NCI-H1417 (cell line): ENCODE measurements at regions not wholly inside any gene's neighbourhood (a gene's known extent, or its start where the extent isn't known, plus 50 kb on each side); places are given as distances from the start of the nearest gene placed in this dataset.
"Not testable (repeated sequence)": the region's sequence is repeated elsewhere in the genome, so short reads cannot be mapped to it uniquely, and the experiment has no call there.

Experiments
- DNase-seq, 3 experiments: peaks; one replicate each; lab custom pipeline; 2025; lab: John Stamatoyannopoulos, UW

- DNase-seq = no peak
Observed at GRCh38 chr7:26955516-26955915, 91.1 kb upstream of the SKAP2 start.

- no peak for DNase-seq
Observed at GRCh38 chr7:26954951-26955350, 90.6 kb upstream of the SKAP2 start.

- no peak for DNase-seq
Observed at GRCh38 chr7:26951407-26951950, 87.1 kb upstream of the SKAP2 start.

DNA sequence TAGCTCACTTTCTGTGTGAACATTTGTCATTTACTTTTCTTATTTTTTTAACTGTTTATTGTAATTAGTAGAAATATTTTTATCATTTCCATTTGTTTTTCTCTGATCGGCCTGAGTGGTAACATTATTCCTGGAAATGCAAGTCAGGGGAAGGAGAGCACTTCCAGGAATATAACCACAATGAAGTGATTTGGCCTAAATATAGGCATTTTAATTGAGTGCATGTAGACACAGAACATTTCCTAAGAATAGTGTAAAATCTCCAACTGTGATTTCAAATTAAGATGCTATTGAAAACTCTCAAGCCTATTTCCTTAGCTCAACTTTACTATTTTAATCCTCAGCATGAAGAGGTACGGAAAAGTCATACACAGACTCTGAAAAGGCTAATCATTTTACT is 86.5 kb upstream of the SKAP2 start:
- no peak for DNase-seq

- DNase-seq = no peak
Observed at GRCh38 chr7:26949319-26949718, 84.9 kb upstream of the SKAP2 start.

- DNase-seq = no peak
Observed at GRCh38 chr7:26948617-26949118, 84.3 kb upstream of the SKAP2 start.

- DNase-seq = peak; percentile 11 to 72 (median 25)
Observed at GRCh38 chr7:26944501-26945358, 80.3 kb upstream of the SKAP2 start.

DNA sequence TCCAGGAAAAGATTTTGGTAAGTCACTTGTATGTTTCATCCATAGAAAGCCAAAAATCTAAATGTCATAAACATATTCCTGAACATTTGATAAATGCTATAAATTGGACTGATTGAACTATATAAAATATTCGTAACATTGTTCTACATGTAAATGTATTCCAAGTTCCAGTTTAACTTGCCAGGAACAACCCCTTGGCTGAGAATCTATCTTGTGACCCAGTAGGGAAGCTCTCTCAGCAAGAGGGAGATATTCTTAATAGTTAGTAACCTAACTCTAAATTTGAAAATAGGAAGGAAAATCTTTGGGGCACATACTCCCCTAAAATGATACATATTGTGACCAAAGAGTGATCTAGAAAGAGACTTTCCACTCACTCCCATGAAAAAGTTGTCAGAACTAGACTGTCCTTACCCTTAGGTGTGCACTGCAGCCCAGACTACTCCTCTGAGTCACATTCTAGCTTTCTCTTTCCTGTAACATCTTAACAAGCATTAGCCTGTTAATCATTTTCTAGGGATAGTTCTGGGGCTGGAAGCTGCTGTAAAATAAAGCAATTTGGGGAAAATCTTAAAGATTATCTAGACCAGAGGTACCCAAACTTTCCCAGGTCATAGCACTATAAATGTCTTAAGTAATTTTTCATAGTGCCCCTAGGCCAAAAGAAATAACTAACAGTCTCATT is 73.7 kb upstream of the SKAP2 start:
- DNase-seq = no peak

- DNase-seq = no peak
Observed at GRCh38 chr7:26937306-26937705, 72.9 kb upstream of the SKAP2 start.

- DNase-seq = not testable (repeated sequence)
Observed at GRCh38 chr7:26932616-26933015, 68.2 kb upstream of the SKAP2 start.

DNA sequence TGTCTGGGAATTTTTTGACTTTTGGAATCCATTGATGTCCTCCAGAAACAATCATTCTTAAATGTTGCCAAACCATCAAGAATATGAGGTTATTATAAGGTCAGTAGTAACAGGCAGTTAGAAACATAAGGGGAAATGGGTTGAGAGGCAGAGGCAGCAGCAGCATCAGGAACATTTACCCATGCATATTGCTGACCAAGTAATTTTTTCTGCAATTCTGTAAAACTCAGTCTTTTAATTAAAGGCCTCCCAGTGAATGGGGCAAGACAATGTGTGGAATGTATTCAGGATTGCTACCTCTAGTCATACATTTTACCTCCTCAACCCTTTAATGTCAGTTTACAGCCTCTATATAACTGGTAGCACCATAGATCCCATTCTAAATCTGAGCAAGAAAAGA is 66.5 kb upstream of the SKAP2 start:
- DNase-seq = no peak

DNA sequence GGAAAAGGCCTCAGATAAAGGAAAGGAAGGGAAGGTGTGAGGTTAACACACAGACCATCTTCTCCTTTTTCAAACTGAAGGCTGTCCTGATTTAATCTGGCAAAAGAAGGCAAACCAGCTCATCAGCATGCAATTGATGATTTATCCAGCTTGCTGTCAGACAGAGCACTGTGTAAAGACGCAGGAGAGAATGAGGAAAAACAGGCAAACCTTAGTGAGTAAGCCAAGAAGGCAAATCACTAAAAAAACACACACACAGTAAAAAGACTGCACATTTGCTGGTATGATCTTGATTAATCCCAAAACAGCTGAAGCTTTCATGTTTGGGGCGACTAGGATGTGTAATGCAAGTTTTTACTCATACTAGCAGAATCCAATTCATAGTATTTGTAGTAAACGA is 65.8 kb upstream of the SKAP2 start:
- no peak for DNase-seq

- no peak for DNase-seq
Observed at GRCh38 chr7:26928703-26929347, 64.4 kb upstream of the SKAP2 start.

DNA sequence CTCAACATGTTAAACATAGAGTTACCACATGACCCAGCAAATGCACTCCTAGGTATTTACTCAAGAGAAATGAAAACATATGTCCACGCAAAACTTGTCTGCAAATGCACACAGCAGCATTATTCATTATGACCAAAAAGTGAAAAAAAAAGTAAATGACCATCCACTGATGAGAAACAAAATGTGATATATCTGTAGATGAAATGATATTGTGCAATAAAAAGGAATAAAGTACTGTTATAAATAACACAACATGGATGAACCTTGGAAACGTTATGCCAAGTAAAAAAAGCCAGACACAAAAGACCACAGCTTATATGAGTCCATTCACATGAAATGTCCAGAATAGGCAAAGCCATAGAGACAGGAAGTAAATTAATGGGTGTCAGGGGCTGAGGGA is 61.4 kb upstream of the SKAP2 start:
- no peak for DNase-seq

GRCh38 chr7:26924149-26924767 is 59.9 kb upstream of the SKAP2 start:
- no peak for DNase-seq

GRCh38 chr7:26919906-26920493 is 55.6 kb upstream of the SKAP2 start:
- DNase-seq = no peak

DNA sequence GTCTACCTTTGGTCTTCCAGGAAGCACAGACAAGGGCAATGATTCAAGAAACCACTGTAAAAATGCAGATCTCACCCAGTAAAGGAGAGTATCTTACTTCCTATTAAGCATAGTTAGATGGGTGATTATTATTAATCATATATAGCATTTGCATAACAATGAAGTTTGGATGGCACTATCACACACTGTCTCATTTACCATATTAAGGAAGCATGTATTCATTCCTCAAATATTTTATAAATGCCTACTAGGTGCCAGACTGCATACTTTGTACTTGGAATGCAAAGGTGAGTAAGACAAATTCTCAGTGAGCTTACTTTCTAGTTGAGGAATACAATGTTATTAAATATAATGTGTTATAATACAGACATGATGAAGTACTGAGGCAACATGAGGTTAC is 53.9 kb upstream of the SKAP2 start:
- no peak for DNase-seq

GRCh38 chr7:26916779-26917320 is 52.5 kb upstream of the SKAP2 start:
- no peak for DNase-seq

- DNase-seq = no peak
Observed at GRCh38 chr7:26916336-26916735, 51.9 kb upstream of the SKAP2 start.
